Pulmonary artery endothelial cell (primary cell): ENCODE measurements at regions not wholly inside any gene's neighbourhood (a gene's known extent, or its start where the extent isn't known, plus 50 kb on each side); places are given as distances from the start of the nearest gene placed in this dataset.
"Not testable (repeated sequence)": the region's sequence is repeated elsewhere in the genome, so short reads cannot be mapped to it uniquely, and the experiment has no call there.

ENCODE experiments used
- DNase-seq: peaks from one replicate; pipeline ENCODE4 v3.0.0-alpha.2; 2011; ENCODE audit warnings: low read depth, low spot score

DNA sequence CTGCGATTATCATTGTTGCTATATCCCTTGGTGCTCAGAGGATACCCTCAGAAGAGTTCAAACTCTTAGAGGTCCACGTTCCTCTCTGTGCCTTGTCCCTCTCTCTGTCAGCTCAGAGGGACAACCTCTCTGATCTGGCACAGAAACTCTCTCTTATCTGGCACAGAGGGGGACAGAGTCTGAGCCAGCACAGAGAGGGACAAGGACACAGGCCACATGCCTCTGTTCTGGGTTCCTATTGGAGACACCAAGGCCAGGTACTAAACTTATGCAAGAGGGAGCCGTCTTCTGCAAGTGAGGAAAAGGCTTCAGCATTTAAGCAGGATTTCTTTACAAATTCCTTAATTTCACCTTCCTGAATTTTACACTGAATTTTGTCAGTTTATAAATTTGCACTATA, 565.2 kb downstream of the TOX3 start:
- no peak for DNase-seq

DNA sequence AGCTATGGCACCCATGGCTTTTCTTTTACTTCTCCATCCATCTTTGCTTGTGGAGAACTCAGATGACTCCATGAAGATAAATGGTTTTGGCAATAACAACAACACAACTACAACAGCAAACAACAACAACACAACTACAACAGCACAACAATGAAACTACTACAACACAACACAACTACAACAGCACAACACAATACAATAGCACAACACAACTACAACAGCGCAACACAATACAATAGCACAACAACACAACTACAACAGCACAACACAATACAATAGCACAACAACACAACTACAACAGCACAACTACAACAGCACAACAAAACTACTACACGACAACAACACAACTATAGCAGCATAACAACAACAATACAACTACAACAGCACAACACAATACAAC, 569.4 kb downstream of the TOX3 start:
- DNase-seq = not testable (repeated sequence)

DNA sequence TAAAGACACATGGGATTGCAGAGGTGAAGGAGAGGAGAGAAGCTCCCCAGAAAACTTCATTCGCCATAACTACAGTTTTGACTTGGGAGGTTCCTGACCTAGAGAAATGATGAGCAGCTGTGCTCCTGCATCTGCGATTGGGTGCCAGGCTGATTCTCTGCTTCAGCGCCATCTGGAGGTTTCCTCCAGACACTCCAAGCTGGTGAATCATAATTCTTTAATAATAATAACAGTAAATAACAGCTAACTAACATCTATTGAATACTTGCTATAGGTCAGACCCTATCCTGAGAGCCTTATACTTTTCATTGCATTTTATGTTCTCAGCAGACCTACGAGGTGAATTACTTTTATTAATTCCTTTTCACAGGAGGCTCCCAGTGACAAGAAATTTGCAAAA, 575.8 kb downstream of the TOX3 start:
- DNase-seq = no peak

DNA sequence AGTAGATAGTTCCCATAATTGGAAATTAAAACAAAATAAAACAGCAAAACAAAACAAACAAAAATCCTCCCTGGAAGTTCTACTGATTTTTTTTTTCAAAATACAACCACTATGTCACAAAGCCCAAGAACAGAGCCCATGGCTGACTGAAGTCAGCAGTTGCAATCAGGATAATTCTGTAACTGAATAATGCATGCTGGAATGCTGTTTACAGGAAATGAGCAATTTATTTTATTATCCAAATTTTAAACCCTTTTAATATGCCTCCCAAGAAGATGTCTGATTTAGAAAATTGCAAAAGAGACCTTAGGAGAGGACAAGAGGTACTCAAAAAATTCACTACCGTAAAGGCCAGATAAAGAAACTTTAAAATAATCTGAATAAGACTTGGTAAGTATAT, 578.2 kb downstream of the TOX3 start:
- DNase-seq = no peak

DNA sequence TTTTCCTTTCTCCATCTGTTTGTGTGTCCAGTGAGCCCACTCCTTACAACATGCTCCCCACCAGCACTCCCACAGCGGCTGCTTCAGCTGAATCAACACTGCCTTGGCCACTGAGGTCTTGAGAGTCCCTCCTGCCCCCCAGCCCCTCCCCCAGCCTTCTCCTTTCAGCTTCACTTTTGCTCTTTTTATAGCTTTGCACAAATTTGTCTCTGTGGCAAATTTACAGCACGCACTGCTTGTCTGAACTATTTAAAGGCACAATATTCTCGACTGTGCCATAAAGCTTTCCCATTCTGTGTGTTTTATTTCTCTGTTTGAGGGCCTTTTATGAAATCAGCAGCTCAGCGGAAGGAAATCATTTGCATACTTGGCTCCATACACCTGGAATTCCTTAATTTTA, 579.3 kb downstream of the TOX3 start:
- DNase-seq = no peak

DNA sequence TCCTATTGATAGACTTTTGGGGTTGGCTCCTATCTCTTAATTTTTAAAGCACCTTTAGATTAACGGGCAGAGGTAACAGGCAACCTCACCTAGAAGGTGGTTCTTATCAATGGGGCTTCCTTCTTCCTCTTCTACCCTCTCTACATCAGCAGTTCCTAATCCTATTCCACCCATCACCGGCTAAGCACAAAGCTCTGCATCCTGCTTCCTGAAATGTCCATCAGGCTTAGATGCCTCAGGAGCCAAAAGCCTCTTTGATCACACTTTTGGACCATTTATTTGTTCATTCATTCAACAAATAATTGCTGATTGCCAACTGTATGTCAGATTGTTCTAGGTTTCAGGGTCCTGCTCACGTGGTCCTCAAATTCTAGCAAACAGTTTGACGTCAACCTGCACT, 586.0 kb downstream of the TOX3 start:
- DNase-seq = no peak

DNA sequence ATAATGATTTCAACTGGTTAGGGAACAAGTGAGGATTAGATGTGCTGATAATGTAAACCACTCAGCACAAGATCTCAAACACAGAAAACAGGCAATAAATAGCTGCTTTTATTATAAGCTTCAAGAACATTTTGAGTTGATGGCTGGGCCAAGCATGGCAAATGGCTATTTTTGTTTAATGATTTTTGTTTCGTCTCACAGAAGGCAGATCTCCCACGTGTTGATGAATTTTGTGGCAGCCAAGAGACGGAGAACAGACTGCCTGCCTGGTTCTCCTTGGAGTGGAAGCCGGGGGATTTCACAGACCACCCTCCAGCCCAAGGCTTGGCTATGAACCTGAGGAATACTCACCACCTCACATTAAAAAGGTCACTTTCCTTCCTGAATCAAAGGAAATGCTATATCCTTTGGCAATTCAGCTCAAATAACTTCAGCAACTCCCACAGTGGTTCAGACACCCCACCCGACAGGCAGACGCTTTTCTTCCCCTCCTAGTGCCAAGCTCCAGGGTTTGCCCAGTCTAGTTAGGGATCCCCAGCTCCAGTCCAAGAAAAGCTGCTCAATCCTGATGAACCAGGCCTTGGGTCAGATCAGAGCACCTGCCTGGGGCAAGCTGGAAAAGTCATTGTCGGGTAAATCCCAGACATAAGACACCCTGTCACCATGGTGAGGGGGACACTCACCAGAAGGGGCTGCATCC, 593.5 kb downstream of the TOX3 start:
- DNase-seq = no peak

DNA sequence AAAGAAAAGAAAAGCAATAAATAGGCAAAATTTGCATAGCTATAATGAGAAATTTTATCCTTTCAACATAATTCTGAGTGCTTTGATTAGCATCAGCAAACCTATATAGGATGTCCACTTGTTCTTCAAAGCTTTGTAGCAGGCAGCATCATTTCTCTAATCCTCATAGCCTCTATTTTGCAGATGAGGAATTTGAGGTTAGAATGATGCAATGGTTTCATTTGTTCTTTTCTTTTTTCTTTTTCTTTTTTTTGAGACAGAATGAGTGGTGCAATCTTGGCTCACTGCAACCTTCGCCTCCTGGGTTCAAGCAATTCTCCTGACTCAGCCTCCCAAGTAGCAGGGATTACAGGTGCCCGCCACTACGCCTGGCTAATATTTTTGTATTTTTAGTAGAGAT, 594.4 kb downstream of the TOX3 start:
- no peak for DNase-seq

DNA sequence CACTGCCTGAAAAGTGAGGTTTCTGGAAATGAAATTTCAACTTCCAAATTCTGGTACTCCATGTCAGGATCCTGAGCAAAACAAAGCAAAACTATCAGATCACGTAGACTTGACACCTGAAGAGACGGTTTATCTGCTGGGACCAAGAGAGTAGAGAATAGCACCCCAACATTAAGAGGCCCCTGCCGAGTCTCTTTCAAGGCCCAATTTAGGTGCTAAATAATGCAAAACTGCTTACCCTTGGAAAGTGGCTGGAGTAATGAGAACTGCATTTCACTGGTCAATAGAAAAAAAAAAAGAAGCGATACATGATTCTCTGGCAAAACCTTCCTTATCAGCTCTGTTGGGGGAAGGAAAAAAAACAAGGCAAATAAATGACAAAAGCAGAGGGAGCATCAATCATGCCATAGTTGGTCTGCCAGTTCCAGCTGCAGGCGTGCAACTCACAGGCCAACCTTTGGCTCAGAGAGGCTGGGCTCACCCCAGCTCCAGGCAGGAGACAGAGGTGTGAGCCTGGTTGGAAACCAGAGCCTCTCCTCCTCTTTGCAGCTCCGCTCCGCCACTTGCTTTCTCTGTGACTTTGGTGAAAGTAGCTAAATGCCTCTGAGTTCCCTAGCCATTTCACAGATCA, 595.2 kb downstream of the TOX3 start:
- no peak for DNase-seq

DNA sequence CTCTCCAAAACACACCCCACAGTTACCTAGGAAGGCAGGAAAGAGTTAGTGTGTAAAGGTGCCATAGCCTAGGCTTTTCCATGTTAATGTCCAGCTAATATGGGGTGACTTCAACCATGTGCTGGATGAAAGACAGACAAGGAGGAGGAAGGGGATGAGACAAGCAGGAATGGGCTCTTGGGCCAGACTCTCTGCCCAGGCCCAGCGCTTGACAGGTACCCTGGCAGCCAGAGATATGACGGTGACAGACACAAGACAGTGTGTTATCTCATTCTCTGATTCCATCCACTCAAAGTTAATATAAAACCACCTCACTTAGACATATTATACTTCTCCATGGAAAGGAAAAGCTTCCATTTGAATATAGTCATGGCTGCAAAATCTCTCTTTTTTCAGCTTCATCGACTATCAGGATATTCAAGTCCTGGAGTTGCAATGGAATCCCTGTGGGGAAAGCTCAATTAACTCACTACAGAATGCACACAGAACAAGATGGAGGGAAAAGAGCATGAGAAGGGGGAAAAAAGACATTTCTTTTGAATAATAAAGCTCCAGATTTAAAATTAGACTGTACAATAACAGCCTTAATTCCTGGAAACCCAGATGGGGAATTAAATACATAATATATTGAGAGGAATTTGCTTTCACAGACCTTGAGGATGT, 596.7 kb downstream of the TOX3 start:
- DNase-seq = no peak

DNA sequence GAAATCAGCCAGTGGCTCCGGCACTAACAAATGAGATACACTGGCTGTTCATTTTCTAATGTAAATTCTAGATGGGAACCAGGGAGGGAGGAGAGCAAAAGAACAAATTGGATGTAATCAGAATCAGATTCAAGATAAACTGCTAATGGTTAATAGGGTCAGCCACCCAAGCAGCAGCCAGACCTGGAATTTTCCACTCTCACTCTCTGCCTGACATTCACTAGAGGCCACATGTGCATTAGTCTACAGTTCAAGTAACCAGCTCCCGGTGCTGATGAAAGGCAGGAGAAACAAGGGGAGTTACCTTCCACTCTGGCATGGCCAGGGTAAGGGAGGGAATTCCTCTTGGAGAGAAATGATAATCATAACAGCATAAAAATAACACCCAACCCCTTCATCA, 597.7 kb downstream of the TOX3 start:
- DNase-seq = no peak

DNA sequence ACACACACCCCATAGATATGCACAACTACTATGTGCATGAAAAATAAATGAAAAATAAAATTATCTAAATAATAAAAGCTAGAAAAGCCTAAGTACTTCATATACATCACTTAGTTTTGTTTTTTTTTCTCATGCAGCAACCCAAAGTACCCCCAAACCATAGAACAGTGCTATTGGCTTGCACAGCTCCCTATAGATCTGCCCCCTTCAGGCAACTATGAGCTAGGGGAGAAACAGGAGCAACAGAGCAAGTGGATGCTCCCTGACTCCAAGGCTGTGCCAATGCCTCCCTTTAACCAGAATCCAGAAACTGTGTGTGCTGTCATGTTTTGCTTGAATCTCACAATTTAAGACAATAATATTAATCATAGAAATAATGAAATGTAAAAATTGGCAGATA, 605.5 kb downstream of the TOX3 start:
- no peak for DNase-seq

DNA sequence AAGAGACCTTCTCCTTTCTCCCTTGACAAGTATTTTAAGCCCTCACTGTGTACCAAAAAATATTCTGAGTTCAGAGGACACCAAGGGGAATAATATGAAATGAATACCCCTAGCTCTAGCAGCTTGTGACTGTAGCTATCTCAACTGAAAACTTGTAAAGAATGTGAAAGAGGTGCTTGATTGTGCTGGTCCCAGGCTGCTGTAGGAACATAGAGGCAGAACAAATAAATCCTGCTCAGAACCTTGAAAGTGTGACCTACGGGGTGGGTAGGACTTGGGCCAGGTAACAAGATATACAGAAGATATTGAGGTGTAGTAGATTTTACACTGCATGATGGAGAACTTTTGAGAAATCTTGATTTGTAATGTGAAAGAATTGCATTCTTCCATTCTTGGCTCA, 606.8 kb downstream of the TOX3 start:
- no peak for DNase-seq

DNA sequence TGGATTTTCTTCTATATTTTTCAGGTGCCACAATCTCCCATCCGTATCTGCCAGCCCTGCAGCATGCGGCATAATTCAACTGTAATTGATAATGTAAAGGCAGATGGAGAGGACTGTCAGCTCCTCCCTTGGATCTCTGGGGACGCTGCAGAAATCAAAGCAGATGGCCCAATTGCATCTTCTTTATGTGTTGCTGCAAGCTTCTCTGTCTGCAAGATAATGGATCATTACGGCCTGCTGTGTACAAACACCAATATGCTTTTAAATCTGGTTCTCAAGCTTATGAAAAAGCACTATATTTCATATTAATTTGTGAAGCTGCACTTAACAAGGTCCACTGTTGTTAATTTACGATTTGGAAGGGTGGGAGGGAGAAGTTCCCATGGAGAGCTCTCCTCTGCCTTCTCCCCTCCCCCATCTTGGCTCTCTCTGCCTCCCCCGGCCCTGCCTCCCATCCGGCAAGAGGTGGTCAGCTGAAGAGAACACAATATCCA, 607.5 kb downstream of the TOX3 start:
- no peak for DNase-seq

DNA sequence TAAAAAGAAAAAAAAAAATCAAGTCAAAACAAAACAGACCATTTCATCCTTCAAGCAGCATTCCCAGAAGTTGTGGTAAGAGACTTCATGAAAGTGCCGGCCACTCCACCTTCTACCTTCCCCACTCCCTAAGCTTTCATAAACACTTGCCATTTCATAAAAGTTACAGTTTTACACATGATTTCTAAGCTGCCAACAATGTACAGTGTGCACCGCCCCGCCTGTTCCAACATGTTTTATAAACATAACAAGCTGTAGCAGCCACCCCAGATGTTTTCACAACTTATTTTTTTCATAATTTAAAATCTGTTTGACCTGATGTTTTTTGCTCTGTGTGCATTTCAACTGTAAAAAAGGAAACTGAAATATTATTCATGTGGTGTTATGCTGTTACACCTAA, 608.1 kb downstream of the TOX3 start:
- DNase-seq = no peak

DNA sequence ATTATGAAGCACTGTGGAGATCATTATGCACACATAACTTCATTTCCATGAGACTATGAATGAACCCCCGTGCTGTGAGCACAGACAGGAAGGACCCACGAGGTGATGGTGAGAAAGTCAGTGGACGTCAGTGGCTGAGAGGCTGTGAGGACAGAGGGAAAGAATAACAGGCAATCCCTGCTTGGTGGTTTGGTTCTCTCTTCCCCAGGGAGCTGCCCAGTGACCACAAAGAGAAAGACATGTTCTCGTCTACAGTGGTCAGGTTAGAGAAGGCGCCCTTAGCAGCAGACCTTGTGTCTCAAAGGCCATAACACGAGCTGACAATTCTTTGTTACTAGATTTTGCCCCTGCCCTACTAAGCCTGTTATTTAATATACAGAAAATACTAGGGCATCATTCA, 609.2 kb downstream of the TOX3 start:
- no peak for DNase-seq

DNA sequence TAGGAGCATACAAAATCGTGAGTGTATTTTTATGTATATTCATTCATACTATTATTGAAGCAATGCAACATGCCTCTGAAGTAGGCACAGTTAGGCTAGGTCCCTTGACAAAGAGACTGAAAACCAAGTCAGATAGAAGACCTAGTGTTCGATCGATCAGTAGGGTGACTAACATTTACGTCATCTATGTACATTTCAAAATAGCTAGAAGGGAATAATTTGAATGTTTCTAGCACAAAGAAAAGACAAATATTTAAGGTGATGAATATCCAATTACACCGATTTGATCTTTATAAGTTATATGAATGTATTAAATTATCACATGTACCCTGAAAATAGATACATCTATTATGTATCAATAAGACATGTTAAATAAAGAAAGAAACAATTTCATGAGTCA, 610.1 kb downstream of the TOX3 start:
- DNase-seq = no peak

DNA sequence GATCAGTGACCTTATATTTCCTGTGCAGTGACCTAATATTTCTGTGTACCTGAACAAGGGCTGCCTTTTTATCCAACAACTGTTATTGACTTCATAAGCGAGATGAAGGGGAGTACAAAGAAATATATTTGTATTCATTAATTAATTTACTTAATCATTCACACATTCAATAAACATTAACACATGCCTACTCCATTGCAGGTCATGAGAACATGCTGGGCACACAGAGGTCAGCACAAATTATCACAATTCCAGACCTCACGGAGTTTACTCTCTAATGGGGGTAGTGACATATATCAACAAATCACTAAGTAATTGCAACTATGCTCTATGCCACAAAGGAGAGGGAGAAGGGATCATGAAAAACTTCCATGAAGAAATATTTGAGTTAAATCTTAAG, 614.6 kb downstream of the TOX3 start:
- no peak for DNase-seq

DNA sequence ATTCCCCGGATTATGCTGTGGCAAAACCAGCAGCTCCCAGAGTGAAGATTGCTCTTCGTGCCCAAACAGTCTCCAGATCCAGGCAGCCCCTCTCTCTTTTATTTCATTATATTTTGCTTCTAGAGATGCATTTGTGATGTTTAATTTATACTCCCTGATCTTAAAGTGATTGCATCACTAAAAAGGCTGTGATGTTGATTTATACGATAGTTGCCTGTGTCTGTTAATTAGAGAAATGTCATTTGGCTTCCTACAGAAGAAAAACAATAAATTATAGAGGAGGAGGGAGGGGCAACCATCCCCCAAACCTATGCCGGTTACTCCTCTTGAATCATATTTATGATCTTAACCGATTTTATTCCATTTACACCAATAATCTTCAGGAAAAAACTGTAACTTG, 615.3 kb downstream of the TOX3 start:
- DNase-seq = no peak

DNA sequence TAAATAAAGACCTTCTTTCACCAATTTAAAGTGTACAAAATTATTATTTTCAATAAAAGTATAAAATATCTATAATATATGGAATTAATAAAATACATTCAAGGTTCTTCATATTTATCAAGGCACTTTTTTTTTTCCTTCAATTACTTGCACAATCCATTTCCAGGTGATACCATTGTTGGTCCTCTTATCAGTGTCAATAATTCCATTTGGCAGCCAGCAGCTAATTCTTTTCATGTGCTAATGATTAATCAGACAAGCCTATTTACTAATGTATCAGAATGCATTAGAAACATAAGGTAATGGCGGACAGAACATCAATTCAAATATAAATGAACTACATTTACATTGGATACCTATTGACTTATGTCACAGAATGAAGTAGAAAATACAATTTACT, 622.2 kb downstream of the TOX3 start:
- DNase-seq = no peak

DNA sequence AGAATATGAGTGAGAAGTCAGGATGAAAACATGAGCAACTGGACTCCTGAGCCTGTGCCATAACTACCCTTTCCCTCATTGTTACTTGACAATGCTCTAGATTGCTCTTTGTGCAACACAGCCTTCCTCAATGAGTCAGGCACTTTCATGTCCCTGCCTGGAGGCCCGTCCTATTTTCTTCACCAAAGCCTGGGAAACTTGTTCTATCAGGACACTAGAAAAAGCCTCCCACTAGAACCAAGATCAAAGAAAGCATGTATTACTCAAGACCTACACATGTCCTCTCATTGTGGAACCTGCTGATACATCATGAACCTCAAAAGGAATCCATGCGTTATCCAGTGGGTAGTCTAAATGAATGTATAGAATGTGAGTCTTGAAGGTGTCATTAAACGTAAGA, 624.5 kb downstream of the TOX3 start:
- DNase-seq = no peak

DNA sequence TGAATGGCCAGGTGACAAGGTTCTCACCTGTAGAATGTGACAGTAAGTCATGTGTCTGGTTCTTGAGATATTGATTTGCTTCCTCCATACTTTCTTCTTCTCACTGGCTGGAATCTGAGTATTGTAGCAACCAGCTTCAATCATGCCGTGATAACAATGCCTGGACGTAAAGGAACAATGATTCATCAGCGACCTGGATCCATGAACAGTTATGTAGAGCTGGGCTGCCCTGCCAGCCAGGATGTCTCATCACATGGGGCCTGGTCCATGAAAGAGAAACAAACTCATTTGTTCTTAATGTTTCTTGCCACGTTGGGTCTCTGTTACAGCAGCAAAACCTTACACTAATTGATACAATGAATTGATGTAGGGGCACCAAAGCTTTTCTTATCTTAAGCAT, 627.2 kb downstream of the TOX3 start:
- DNase-seq = no peak

DNA sequence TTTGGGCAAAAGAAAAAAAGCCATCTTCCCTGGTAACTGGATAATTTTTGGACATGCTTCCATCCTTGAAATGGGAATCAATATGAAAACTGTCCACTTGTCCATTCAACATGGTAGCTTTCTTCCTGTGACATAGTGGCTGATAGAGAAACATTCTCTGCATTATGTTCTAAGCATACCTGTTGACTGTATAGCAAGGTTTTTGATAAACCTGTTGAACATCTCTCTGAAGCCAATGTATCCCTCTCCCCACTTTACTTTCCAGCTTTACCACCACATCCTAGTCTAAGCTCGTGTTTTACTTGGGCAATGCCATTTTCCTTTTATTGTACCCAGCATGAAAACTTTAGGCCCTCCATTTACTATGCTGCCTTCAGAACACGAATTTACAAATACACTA, 630.1 kb downstream of the TOX3 start:
- DNase-seq = no peak
